HEK293T (cell line): ENCODE measurements at regions not wholly inside any gene's neighbourhood (a gene's known extent, or its start where the extent isn't known, plus 50 kb on each side); places are given as distances from the start of the nearest gene placed in this dataset.

Source experiments
- BHLHE40 ChIP-seq: fragments of 450-650 bp; IDR thresholded peaks from 2 replicates; pipeline ENCODE4 v1.6.1; 2016; ENCODE audit warnings: mild to moderate bottlenecking, moderate library complexity, borderline replicate concordance
- ELF4 ChIP-seq: fragments of 450-650 bp; IDR thresholded peaks from 2 replicates; pipeline ENCODE4 v1.6.1; 2017; ENCODE audit warnings: antibody characterized with exemption
- FOXM1 ChIP-seq: fragments of 450-650 bp; IDR thresholded peaks from 2 replicates; pipeline ENCODE4 v1.6.1; 2017; ENCODE audit warnings: mild to moderate bottlenecking, borderline replicate concordance
- HDGF ChIP-seq: fragments of 450-650 bp; IDR thresholded peaks from 2 replicates; pipeline ENCODE4 v1.6.1; 2017; ENCODE audit warnings: antibody characterized with exemption, borderline replicate concordance

DNA sequence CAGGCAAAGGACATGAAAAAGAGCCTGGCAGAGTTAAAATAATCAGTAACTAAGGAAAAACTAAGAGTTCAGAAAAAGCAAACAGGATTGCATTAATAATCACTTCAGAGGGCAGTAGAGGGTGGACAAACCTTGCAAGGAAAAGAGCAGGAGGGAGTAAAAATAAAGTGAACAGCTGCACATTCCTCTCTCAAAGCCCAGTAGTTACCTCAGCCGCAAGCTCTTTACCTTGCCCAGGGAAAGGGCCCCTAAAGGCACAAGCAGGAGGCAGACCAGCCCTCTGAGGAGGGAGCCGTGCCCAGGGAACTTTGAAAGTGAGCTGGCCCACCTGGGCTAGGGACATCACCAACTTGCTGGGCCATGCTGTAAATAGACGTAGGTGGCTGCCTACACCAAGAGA is 196.9 kb downstream of the C1D start:
- TF ChIP-seq BHLHE40 (no peak), ELF4 (no peak), FOXM1 (no peak), HDGF (no peak)
